Chondrocyte (in vitro differentiated cells): ENCODE measurements at regions not wholly inside any gene's neighbourhood (a gene's known extent, or its start where the extent isn't known, plus 50 kb on each side); places are given as distances from the start of the nearest gene placed in this dataset.

ENCODE experiments used
- DNase-seq: peaks from one replicate; pipeline ENCODE4 v3.0.0; 2021; ENCODE audit warnings: mixed read lengths, low spot score
- H3K27ac Mint-ChIP-seq: one replicate; pipeline ENCODE4 v1.8.0; 2021; ENCODE audit warnings: mild to moderate bottlenecking, moderate library complexity, mixed read lengths; ENCODE audit not compliant: unreplicated experiment
- H3K27me3 Mint-ChIP-seq: 2 replicates; pipeline ENCODE4 v1.8.0; 2021; ENCODE audit warnings: low read depth, mixed read lengths
- H3K36me3 Mint-ChIP-seq: 2 replicates; pipeline ENCODE4 v1.8.0; 2021; ENCODE audit warnings: low read depth, mixed read lengths
- H3K4me1 Mint-ChIP-seq: 2 replicates; pipeline ENCODE4 v1.8.0; 2021; ENCODE audit warnings: low read depth, mild to moderate bottlenecking, mixed read lengths
- H3K4me3 Mint-ChIP-seq: one replicate; pipeline ENCODE4 v1.8.0; 2021; ENCODE audit warnings: mild to moderate bottlenecking, moderate library complexity, mixed read lengths; ENCODE audit not compliant: unreplicated experiment
- H3K9me3 Mint-ChIP-seq: 2 replicates; pipeline ENCODE4 v1.8.0; 2021; ENCODE audit warnings: low read depth, mixed read lengths
- CTCF ChIP-seq: fragments of 200-600 bp; sonication (generic); IDR thresholded peaks from 2 replicates; pipeline ENCODE4 v1.5.0; 2021; ENCODE audit warnings: antibody characterized with exemption, mild to moderate bottlenecking, moderate library complexity

- no peak for TF ChIP-seq CTCF
Measured at GRCh38 chr7:19437446-19437845, 271.4 kb downstream of the POLR1F start.

GRCh38 chr7:19427944-19428343 lies 280.9 kb downstream of the POLR1F start:
- no peak for TF ChIP-seq CTCF
- DNase-seq, result no peak
- Mint-ChIP-seq H3K36me3 (no peaks in the 10 kb centered on the region), H3K9me3 (peaks cover 3% of the 10 kb centered on the region), H3K27me3 (no peaks in the 10 kb centered on the region), H3K27ac (no peak overlapping the region), H3K4me3 (no peak overlapping the region), H3K4me1 (no peaks in the 10 kb centered on the region)

More at GRCh38 chr7:19437446-19437845, 271.4 kb downstream of the POLR1F start:
- Mint-ChIP-seq H3K9me3 (peaks cover 5% of the 10 kb centered on the region), H3K4me3 (no peak overlapping the region), H3K4me1 (no peaks in the 10 kb centered on the region), H3K36me3 (no peaks in the 10 kb centered on the region), H3K27ac (no peak overlapping the region), H3K27me3 (no peaks in the 10 kb centered on the region)
- no peak for DNase-seq

- Mint-ChIP-seq H3K27me3 (no peaks in the 10 kb centered on the region), H3K27ac (no peak overlapping the region), H3K4me3 (no peak overlapping the region), H3K9me3 (peaks cover 2% of the 10 kb centered on the region), H3K4me1 (peaks cover 7% of the 10 kb centered on the region), H3K36me3 (no peaks in the 10 kb centered on the region)
- TF ChIP-seq CTCF, result no peak
- DNase-seq, result no peak
Measured at GRCh38 chr7:19421861-19422260, 276.6 kb upstream of the FERD3L start.

- no peak for TF ChIP-seq CTCF
- Mint-ChIP-seq H3K27me3 (no peaks in the 10 kb centered on the region), H3K4me3 (no peak overlapping the region), H3K4me1 (peaks cover 6% of the 10 kb centered on the region), H3K27ac (no peak overlapping the region), H3K36me3 (no peaks in the 10 kb centered on the region), H3K9me3 (peaks cover 2% of the 10 kb centered on the region)
- no peak for DNase-seq
Measured at GRCh38 chr7:19417231-19417630, 272.0 kb upstream of the FERD3L start.

- no peaks in the 10 kb centered on the region for H3K27me3 Mint-ChIP-seq
Measured at GRCh38 chr7:19415123-19415522, 269.9 kb upstream of the FERD3L start.

More at GRCh38 chr7:19415123-19415522, 269.9 kb upstream of the FERD3L start:
- DNase-seq, result no peak
- H3K4me3 Mint-ChIP-seq, result no peak overlapping the region
- TF ChIP-seq CTCF, result no peak
- no peaks in the 10 kb centered on the region for H3K9me3 Mint-ChIP-seq
- peaks cover under 1% of the 10 kb centered on the region for H3K4me1 Mint-ChIP-seq
- H3K36me3 Mint-ChIP-seq, result no peaks in the 10 kb centered on the region
- H3K27ac Mint-ChIP-seq, result no peak overlapping the region
